Fibroblast of skin of abdomen (primary cell): ENCODE measurements at regions not wholly inside any gene's neighbourhood (a gene's known extent, or its start where the extent isn't known, plus 50 kb on each side); places are given as distances from the start of the nearest gene placed in this dataset.

ENCODE experiments used
- DNase-seq: peaks from one replicate; pipeline ENCODE4 v3.0.0-alpha.2; 2013

GRCh38 chr6:27053738-27054137 is 193.8 kb upstream of the PRSS16 start:
- no peak for DNase-seq

- no peak for DNase-seq
Observed at GRCh38 chr6:27056615-27057014, 190.9 kb upstream of the PRSS16 start.

GRCh38 chr6:27059621-27060425 is 187.7 kb upstream of the PRSS16 start:
- DNase-seq, result no peak

- no peak for DNase-seq
Observed at GRCh38 chr6:27061235-27061993, 186.1 kb upstream of the PRSS16 start.

- no peak for DNase-seq
Observed at GRCh38 chr6:27062755-27063154, 184.7 kb upstream of the PRSS16 start.

GRCh38 chr6:27065183-27065582 is 182.3 kb upstream of the PRSS16 start:
- no peak for DNase-seq

GRCh38 chr6:27066381-27066780 is 181.1 kb upstream of the PRSS16 start:
- no peak for DNase-seq

GRCh38 chr6:27066802-27067201 is 180.7 kb upstream of the PRSS16 start:
- no peak for DNase-seq

- no peak for DNase-seq
Observed at GRCh38 chr6:27073441-27073840, 174.1 kb upstream of the PRSS16 start.

- DNase-seq, result no peak
Observed at GRCh38 chr6:27076116-27076515, 171.4 kb upstream of the PRSS16 start.

- DNase-seq, result peak; percentile 66
Observed at GRCh38 chr6:27078734-27079357, 168.7 kb upstream of the PRSS16 start.

GRCh38 chr6:27081188-27081587 is 166.3 kb upstream of the PRSS16 start:
- DNase-seq, result no peak

- DNase-seq, result no peak
Observed at GRCh38 chr6:27081931-27082330, 165.6 kb upstream of the PRSS16 start.

- DNase-seq, result no peak
Observed at GRCh38 chr6:27088068-27088467, 159.4 kb upstream of the PRSS16 start.

- peak; percentile 94 for DNase-seq
Observed at GRCh38 chr6:27091661-27092315, 155.7 kb upstream of the PRSS16 start.

GRCh38 chr6:27092316-27092692 is 155.2 kb upstream of the PRSS16 start:
- no peak for DNase-seq

- DNase-seq, result no peak
Observed at GRCh38 chr6:27095914-27096313, 151.6 kb upstream of the PRSS16 start.

- DNase-seq, result peak; percentile 70
Observed at GRCh38 chr6:27096834-27097511, 150.5 kb upstream of the PRSS16 start.

- no peak for DNase-seq
Observed at GRCh38 chr6:27098956-27099355, 148.5 kb upstream of the PRSS16 start.

GRCh38 chr6:27100921-27101320 is 146.6 kb upstream of the PRSS16 start:
- no peak for DNase-seq

GRCh38 chr6:27101824-27102223 is 145.7 kb upstream of the PRSS16 start:
- DNase-seq, result no peak

- DNase-seq, result no peak
Observed at GRCh38 chr6:27106382-27106781, 141.1 kb upstream of the PRSS16 start.
